Liver (tissue), 8 donors: ENCODE measurements at regions not wholly inside any gene's neighbourhood (a gene's known extent, or its start where the extent isn't known, plus 50 kb on each side); places are given as distances from the start of the nearest gene placed in this dataset.
A peak's percentile ranks its signal among the peaks of the same experiment; 100 is the strongest.

Source experiments
- DNase-seq: peaks from one replicate; pipeline ENCODE4 v3.0.0-alpha.2; 2017; ENCODE audit warnings: low spot score
- H3K27ac ChIP-seq, 2 donors: one replicate each; pipeline ENCODE4 v1.7.0; 2013; ENCODE audit warnings: inconsistent platforms in 2 of 2, low read length in 2 of 2, control low read depth in 1 of 2, low read depth in 1 of 2, mild to moderate bottlenecking in 1 of 2
- H3K27me3 ChIP-seq, 4 donors: one replicate each; pipeline versions ENCODE4 v1.6.1 to v1.7.0; 2013; ENCODE audit warnings: low read length in 3 of 4, inconsistent platforms in 1 of 4, mild to moderate bottlenecking in 1 of 4, moderate library complexity in 1 of 4; ENCODE audit not compliant: control insufficient read depth in 4 of 4, insufficient read depth in 4 of 4
- H3K36me3 ChIP-seq, 4 donors: one replicate each; pipeline versions ENCODE4 v1.6.1 to v1.7.0; 2013; ENCODE audit warnings: low read length in 3 of 4, mild to moderate bottlenecking in 3 of 4, low read depth in 1 of 4, moderate library complexity in 1 of 4; ENCODE audit not compliant: control insufficient read depth in 4 of 4, insufficient read depth in 3 of 4
- H3K4me1 ChIP-seq, 4 donors: one replicate each; pipeline versions ENCODE4 v1.6.1 to v1.7.0; 2013; ENCODE audit warnings: low read length in 3 of 4, mild to moderate bottlenecking in 3 of 4, moderate library complexity in 1 of 4; ENCODE audit not compliant: control insufficient read depth in 4 of 4, insufficient read depth in 4 of 4
- H3K4me3 ChIP-seq, 3 donors: one replicate each; pipeline versions ENCODE4 v1.6.1 to v1.7.0; 2013; ENCODE audit warnings: low read length in 3 of 3, control low read depth in 1 of 3, low read depth in 1 of 3, mild to moderate bottlenecking in 1 of 3
- H3K9ac ChIP-seq, 2 donors: one replicate each; pipeline ENCODE4 v1.7.0; 2013; ENCODE audit warnings: low read length in 2 of 2, mild to moderate bottlenecking in 2 of 2, moderate library complexity in 2 of 2, control low read depth in 1 of 2, low read depth in 1 of 2
- H3K9me3 ChIP-seq, 4 donors: one replicate each; pipeline versions ENCODE4 v1.6.1 to v1.7.0; 2013; ENCODE audit warnings: low read length in 3 of 4; ENCODE audit not compliant: control insufficient read depth in 4 of 4
- ATF3 ChIP-seq: IDR thresholded peaks from 2 replicates; pipeline ENCODE4 v1.6.1; 2016; ENCODE audit warnings: antibody characterized with exemption
- CTCF ChIP-seq: fragments of 150-350 bp; IDR thresholded peaks from 2 replicates; pipeline ENCODE4 v1.5.1; 2017; ENCODE audit warnings: improper control_type of control experiment, low read depth, low read length; ENCODE audit not compliant: missing input control
- EGR1 ChIP-seq, 2 donors: IDR thresholded peaks; 2 replicates each; pipeline ENCODE4 v1.6.1; 2016 to 2018; ENCODE audit warnings: antibody characterized with exemption in 2 of 2, low read depth in 2 of 2
- FOXA1 ChIP-seq: IDR thresholded peaks from 2 replicates; pipeline ENCODE4 v1.6.1; 2016; ENCODE audit warnings: antibody characterized with exemption
- FOXA2 ChIP-seq: IDR thresholded peaks from 2 replicates; pipeline ENCODE4 v1.6.1; 2016; ENCODE audit warnings: antibody characterized with exemption
- GABPA ChIP-seq, 2 donors: IDR thresholded peaks in 1 of 2; conservative IDR thresholded peaks in 1 of 2; 2 replicates each; pipeline ENCODE4 v1.6.1; 2016; ENCODE audit warnings: antibody characterized with exemption in 2 of 2, mild to moderate bottlenecking in 1 of 2, moderate library complexity in 1 of 2
- HNF4A ChIP-seq, 2 donors: conservative IDR thresholded peaks; 2 replicates each; pipeline ENCODE4 v1.6.1; 2016; ENCODE audit warnings: antibody characterized with exemption in 2 of 2, mild to moderate bottlenecking in 2 of 2
- HNF4G ChIP-seq: IDR thresholded peaks from 2 replicates; pipeline ENCODE4 v1.6.1; 2016; ENCODE audit warnings: antibody characterized with exemption
- MAX ChIP-seq: IDR thresholded peaks from 2 replicates; pipeline ENCODE4 v1.6.1; 2016; ENCODE audit warnings: antibody characterized with exemption
- NR2F2 ChIP-seq: IDR thresholded peaks from 2 replicates; pipeline ENCODE4 v1.6.1; 2016; ENCODE audit warnings: antibody characterized with exemption
- RAD21 ChIP-seq, 2 donors: IDR thresholded peaks; 2 replicates each; pipeline ENCODE4 v1.6.1; 2016; ENCODE audit warnings: antibody characterized with exemption in 2 of 2, mild to moderate bottlenecking in 2 of 2
- REST ChIP-seq: IDR thresholded peaks from 2 replicates; pipeline ENCODE4 v1.6.1; 2016; ENCODE audit warnings: antibody characterized with exemption, mild to moderate bottlenecking
- RXRA ChIP-seq, 2 donors: IDR thresholded peaks; 2 replicates each; pipeline ENCODE4 v1.6.1; 2017 to 2018; ENCODE audit warnings: antibody characterized with exemption in 2 of 2, mild to moderate bottlenecking in 1 of 2
- SP1 ChIP-seq: IDR thresholded peaks from 2 replicates; pipeline ENCODE4 v1.6.1; 2018; ENCODE audit warnings: antibody characterized with exemption, mild to moderate bottlenecking
- TAF1 ChIP-seq: conservative IDR thresholded peaks from 2 replicates; pipeline ENCODE4 v1.6.1; 2016; ENCODE audit warnings: antibody characterized with exemption, mild to moderate bottlenecking
- YY1 ChIP-seq: IDR thresholded peaks from 2 replicates; pipeline ENCODE4 v1.6.1; 2016; ENCODE audit warnings: antibody characterized with exemption, mild to moderate bottlenecking
- ZBTB33 ChIP-seq: IDR thresholded peaks from 2 replicates; pipeline ENCODE4 v1.6.1; 2016; ENCODE audit warnings: antibody characterized with exemption
- WGBS: extraction: QIAGEN DNeasy Blood & Tissue Kit; methylation state at CpG from one replicate; pipeline ENCODE4 v1.1.7; 2013; 5-methylcytosine and 5-hydroxymethylcytosine counted together
- donor health status: healthy.
- donor health status: healthy.
- donor health status: healthy.
- donor health status: healthy.
- donor health status: healthy.

GRCh38 chr5:68467794-68468193, 252.2 kb downstream of the PIK3R1 start:
- H3K9me3 ChIP-seq: no peaks in the 10 kb centered on the region
- peak; percentile 30 for TF ChIP-seq YY1
- TF ChIP-seq HNF4A (conservative IDR thresholded peaks at IDR 0.05): peak; percentile 25 to 55
- no peak for TF ChIP-seq TAF1
- H3K9ac ChIP-seq: no peak overlapping the region
- 81% methylated on average over 2 of the region's 2 CpGs for WGBS
- H3K36me3 ChIP-seq: no peaks in the 10 kb centered on the region
- no peak overlapping the region for H3K27ac ChIP-seq
- no peaks in the 10 kb centered on the region for H3K4me1 ChIP-seq
- no peak for DNase-seq
- no peak overlapping the region for H3K4me3 ChIP-seq
- no peaks in the 10 kb centered on the region for H3K27me3 ChIP-seq

- H3K4me3 ChIP-seq: no peak overlapping the region
- H3K4me1 ChIP-seq: no peaks in the 10 kb centered on the region
- no peak overlapping the region for H3K9ac ChIP-seq
- WGBS: 98% methylated on average over 4 of the region's 4 CpGs
- no peaks in the 10 kb centered on the region for H3K36me3 ChIP-seq
- no peak overlapping the region for H3K27ac ChIP-seq
- H3K27me3 ChIP-seq: no peaks in the 10 kb centered on the region
- TF ChIP-seq MAX: no peak
- TF ChIP-seq FOXA2: no peak
- no peak for TF ChIP-seq RXRA (IDR thresholded peaks at IDR 0.05)
- no peak for TF ChIP-seq GABPA (IDR thresholded peaks at IDR 0.05 in 1 of 2, conservative IDR thresholded peaks at IDR 0.05 in 1 of 2)
- no peak for TF ChIP-seq YY1
- TF ChIP-seq SP1: no peak
- no peak for TF ChIP-seq FOXA1
- no peak for TF ChIP-seq HNF4A (conservative IDR thresholded peaks at IDR 0.05)
- no peak for TF ChIP-seq ATF3
- TF ChIP-seq RAD21 (IDR thresholded peaks at IDR 0.05): no peak
- no peak for TF ChIP-seq NR2F2
- TF ChIP-seq CTCF: no peak
- no peak for TF ChIP-seq TAF1
- TF ChIP-seq EGR1 (IDR thresholded peaks at IDR 0.05; ENCODE audit: low read depth in 2 of 2): no peak
- no peak for TF ChIP-seq HNF4G
- no peak for TF ChIP-seq ZBTB33
- TF ChIP-seq REST: no peak
- no peaks in the 10 kb centered on the region for H3K9me3 ChIP-seq
- DNase-seq: no peak
Observed at GRCh38 chr5:68468322-68468721, 252.8 kb downstream of the PIK3R1 start.
